ENCODE measurements at regions not wholly inside any gene's neighbourhood (a gene's known extent, or its start where the extent isn't known, plus 50 kb on each side); places are given as distances from the start of the nearest gene placed in this dataset.

DNA sequence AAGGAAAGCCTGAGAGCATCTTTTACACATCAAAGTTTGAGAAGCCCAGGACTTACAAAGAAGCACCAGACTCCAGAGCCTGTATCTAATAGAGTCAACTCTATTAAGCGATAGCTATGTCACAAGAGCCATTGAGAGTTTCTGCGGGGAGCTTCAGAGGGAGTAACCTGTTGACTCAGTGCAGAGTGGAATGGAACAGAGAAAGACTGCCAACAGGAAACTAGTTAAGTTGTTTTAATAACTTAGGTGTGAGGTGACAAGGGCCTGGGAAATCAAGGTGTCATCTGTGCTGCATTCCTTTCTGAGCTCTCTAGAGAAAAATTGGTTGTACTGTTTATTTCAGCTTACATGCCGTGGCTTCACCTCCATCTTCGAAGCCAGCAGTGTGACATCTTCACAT, 513.8 kb upstream of the POU3F3 start:
- no peak for TF ChIP-seq POLR2A (IDR thresholded peaks at IDR 0.05)
- TF ChIP-seq, protein P1, sequence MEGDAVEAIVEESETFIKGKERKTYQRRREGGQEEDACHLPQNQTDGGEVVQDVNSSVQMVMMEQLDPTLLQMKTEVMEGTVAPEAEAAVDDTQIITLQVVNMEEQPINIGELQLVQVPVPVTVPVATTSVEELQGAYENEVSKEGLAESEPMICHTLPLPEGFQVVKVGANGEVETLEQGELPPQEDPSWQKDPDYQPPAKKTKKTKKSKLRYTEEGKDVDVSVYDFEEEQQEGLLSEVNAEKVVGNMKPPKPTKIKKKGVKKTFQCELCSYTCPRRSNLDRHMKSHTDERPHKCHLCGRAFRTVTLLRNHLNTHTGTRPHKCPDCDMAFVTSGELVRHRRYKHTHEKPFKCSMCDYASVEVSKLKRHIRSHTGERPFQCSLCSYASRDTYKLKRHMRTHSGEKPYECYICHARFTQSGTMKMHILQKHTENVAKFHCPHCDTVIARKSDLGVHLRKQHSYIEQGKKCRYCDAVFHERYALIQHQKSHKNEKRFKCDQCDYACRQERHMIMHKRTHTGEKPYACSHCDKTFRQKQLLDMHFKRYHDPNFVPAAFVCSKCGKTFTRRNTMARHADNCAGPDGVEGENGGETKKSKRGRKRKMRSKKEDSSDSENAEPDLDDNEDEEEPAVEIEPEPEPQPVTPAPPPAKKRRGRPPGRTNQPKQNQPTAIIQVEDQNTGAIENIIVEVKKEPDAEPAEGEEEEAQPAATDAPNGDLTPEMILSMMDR (IDR thresholded peaks at IDR 0.05) = no peak
- H3K4me3 ChIP-seq = no peak overlapping the region
- H3K27ac ChIP-seq = no peak overlapping the region
- no peak for DNase-seq
- intact Hi-C loops (cut with DNase I) = no loop called here
- 82 to 92% (median 91%) methylated on average over 4 of the region's 4 CpGs for WGBS, 4 donors
- H3K27me3 ChIP-seq = no peaks in the 10 kb centered on the region
- H3K36me3 ChIP-seq (replicated peaks in 1 of 2) = no peaks in the 10 kb centered on the region
- no peaks in the 10 kb centered on the region for H3K4me1 ChIP-seq (replicated peaks in 1 of 2)
- H3K9me3 ChIP-seq (replicated peaks in 1 of 3) = no peaks in the 10 kb centered on the region

DNA sequence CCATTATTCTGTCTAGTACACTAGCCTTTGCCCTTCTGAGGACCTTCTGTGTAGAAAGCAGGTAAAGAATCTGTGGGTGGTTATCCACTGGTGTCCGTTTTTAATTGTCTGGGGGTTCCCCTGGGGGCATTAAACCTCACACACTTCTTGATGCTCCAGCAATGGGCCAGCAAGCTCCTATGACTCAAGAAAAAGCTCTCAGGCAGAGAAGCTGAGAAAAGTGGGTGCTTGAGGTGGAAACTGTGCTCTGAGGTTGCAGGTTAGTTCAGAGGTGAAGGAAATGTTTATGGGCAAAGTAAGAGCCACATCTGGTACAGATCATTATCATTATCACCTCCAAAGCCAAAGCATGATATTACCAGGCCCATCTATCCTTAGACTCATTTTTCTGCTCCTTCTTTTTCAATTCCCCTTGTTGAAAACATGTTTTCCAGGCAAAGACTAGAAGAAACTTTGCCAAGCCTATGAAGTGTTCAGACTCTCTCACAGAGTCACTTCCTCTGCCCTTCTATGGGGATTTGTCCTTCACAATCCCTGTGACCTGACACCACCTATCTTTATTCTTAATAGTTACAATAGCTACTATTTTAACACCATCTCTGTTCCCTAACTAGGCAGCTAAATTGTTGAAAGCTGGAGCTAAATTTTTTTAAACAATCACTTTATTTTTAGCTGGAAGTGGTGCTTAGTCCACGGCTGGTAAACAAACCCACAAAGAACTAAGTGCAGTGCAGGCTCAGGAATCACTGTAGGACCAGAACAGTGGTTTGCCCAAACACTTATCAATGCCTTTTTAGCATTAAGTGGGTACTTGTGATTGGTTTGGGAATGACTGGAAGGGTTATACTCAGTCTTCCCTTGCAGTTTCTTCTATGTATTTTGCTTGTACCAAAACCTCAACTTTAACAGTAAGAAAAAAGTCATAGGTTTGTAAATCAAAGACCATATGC, 512.8 kb upstream of the POU3F3 start:
- TF ChIP-seq, protein P1 (IDR thresholded peaks at IDR 0.05) = no peak
- no peak for TF ChIP-seq POLR2A (IDR thresholded peaks at IDR 0.05)
- WGBS, 4 donors = 54 to 70% (median 60%) methylated on average over 2 of the region's 2 CpGs
- DNase-seq = no peak
- Histone ChIP-seq H3K27ac (no peak overlapping the region), H3K9me3 (replicated peaks in 1 of 3) (no peaks in the 10 kb centered on the region), H3K27me3 (no peaks in the 10 kb centered on the region), H3K36me3 (replicated peaks in 1 of 2) (no peaks in the 10 kb centered on the region), H3K4me3 (no peak overlapping the region), H3K4me1 (replicated peaks in 1 of 2) (no peaks in the 10 kb centered on the region)
- intact Hi-C loops (cut with DNase I) = no loop called here

DNA sequence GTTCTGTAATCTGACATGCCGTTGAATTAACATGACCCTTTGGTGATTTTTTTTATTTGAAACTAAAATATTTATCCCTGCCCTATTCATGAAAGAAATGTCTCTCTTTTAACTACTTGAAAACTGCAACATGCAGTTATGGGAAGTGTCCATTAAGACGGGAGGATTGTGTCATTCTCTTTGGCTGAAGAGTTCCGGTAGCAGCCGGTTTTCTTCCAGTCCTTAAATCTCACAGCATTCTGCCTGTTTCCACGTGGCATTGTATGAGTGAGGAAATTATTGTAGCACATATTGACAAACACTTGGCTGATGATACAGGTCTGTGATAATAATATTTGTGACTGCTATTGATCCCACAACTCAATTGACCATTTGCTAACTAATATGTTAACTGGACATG, 509.6 kb upstream of the POU3F3 start:
- 63 to 72% (median 67%) methylated on average over 5 of the region's 5 CpGs for WGBS, 4 donors
- TF ChIP-seq, protein P1 (IDR thresholded peaks at IDR 0.05) = no peak
- TF ChIP-seq POLR2A (IDR thresholded peaks at IDR 0.05) = no peak

DNA sequence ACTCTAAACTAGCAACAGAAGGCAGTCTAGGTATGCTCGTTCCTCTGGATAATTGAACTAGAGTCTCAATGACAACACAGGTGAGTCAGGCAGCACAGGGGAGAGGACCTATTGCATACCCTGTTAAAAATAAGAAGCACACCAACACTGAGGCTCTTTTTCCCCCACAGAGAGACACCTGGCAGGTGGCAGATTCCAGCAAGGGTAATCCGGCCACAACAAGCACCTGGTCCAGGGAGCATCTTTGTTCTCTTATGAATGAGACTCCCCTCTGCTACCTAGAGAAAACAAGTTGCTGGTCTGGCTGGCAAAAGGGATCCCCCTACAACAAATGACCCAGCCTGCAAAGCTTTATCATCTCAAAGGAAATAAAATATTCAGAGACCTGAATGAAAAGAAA, 508.9 kb upstream of the POU3F3 start:
- H3K27ac ChIP-seq = no peak overlapping the region
- DNase-seq = no peak
- H3K36me3 ChIP-seq (replicated peaks in 1 of 2) = no peaks in the 10 kb centered on the region
- no peaks in the 10 kb centered on the region for H3K9me3 ChIP-seq (replicated peaks in 1 of 3)
- no peaks in the 10 kb centered on the region for H3K4me1 ChIP-seq (replicated peaks in 1 of 2)
- no peak overlapping the region for H3K4me3 ChIP-seq
- H3K27me3 ChIP-seq = no peaks in the 10 kb centered on the region
- TF ChIP-seq, protein P1 (IDR thresholded peaks at IDR 0.05) = no peak
- TF ChIP-seq POLR2A (IDR thresholded peaks at IDR 0.05) = no peak
- intact Hi-C loops (cut with DNase I) = no loop called here
- WGBS, 4 donors = 53 to 79% (median 67%) methylated on average over 2 of the region's 2 CpGs

More for the DNA sequence above, 509.6 kb upstream of the POU3F3 start:
- H3K4me3 ChIP-seq = no peak overlapping the region
- intact Hi-C loops (cut with DNase I) = no loop called here
- DNase-seq = no peak
- no peaks in the 10 kb centered on the region for H3K27me3 ChIP-seq
- no peaks in the 10 kb centered on the region for H3K4me1 ChIP-seq (replicated peaks in 1 of 2)
- no peaks in the 10 kb centered on the region for H3K36me3 ChIP-seq (replicated peaks in 1 of 2)
- no peaks in the 10 kb centered on the region for H3K9me3 ChIP-seq (replicated peaks in 1 of 3)
- no peak overlapping the region for H3K27ac ChIP-seq
